Fibroblast of lung (primary cell): ENCODE measurements at regions not wholly inside any gene's neighbourhood (a gene's known extent, or its start where the extent isn't known, plus 50 kb on each side); places are given as distances from the start of the nearest gene placed in this dataset.

Experiments used
- DNase-seq, 2 donors: peaks; one replicate each; pipeline versions ENCODE4 v3.0.0 to v3.0.0-alpha.2; 2010; ENCODE audit warnings: low read depth in 2 of 2
- H2AFZ ChIP-seq: 2 replicates; pipeline ENCODE4 v1.5.1; 2012; ENCODE audit warnings: low read length, control low read depth, inconsistent platforms
- H3K27ac ChIP-seq: 2 replicates; pipeline ENCODE4 v1.5.1; 2011; ENCODE audit warnings: low read length, control low read depth; ENCODE audit not compliant: insufficient read depth
- H3K27me3 ChIP-seq: 2 replicates; pipeline ENCODE4 v1.5.1; 2011; ENCODE audit warnings: mild to moderate bottlenecking, low read length; ENCODE audit not compliant: control insufficient read depth, insufficient read depth
- H3K36me3 ChIP-seq: 2 replicates; pipeline ENCODE4 v1.5.1; 2011; ENCODE audit warnings: low read length; ENCODE audit not compliant: control insufficient read depth, insufficient read depth
- H3K4me1 ChIP-seq: 2 replicates; pipeline ENCODE4 v1.5.1; 2011; ENCODE audit warnings: low read length; ENCODE audit not compliant: control insufficient read depth, insufficient read depth; ENCODE audit errors: extremely low read depth
- H3K4me2 ChIP-seq: 2 replicates; pipeline ENCODE4 v1.5.1; 2011; ENCODE audit warnings: low read length, control low read depth; ENCODE audit not compliant: insufficient read depth; ENCODE audit errors: extremely low read depth
- H3K4me3 ChIP-seq, 4 experiments: fragments of 200-600 bp in 1 of 4; sonication (generic) in 1 of 4; replicated peaks in 1 of 4; 2 replicates each; pipeline ENCODE4 v1.5.1; 2011 to 2016; ENCODE audit warnings: low read length in 4 of 4, low read depth in 3 of 4, mild to moderate bottlenecking in 3 of 4, control low read depth in 2 of 4, inconsistent platforms in 1 of 4, mixed read lengths in 1 of 4; ENCODE audit not compliant: insufficient read depth in 1 of 4; ENCODE audit errors: control extremely low read depth in 1 of 4
- H3K79me2 ChIP-seq: 2 replicates; pipeline ENCODE4 v1.5.1; 2012; ENCODE audit warnings: mild to moderate bottlenecking, low read length, inconsistent platforms; ENCODE audit not compliant: control insufficient read depth, insufficient read depth
- H3K9ac ChIP-seq: 2 replicates; pipeline ENCODE4 v1.5.1; 2011; ENCODE audit warnings: mild to moderate bottlenecking, low read length, control low read depth; ENCODE audit not compliant: insufficient read depth
- H3K9me3 ChIP-seq: 2 replicates; pipeline ENCODE4 v1.5.1; 2012; ENCODE audit warnings: low read depth, low read length; ENCODE audit not compliant: control insufficient read depth, insufficient read depth
- H4K20me1 ChIP-seq: 2 replicates; pipeline ENCODE4 v1.5.1; 2011; ENCODE audit warnings: low read length; ENCODE audit not compliant: control insufficient read depth, insufficient read depth; ENCODE audit errors: extremely low read depth
- EZH2 ChIP-seq: IDR thresholded peaks from 2 replicates; pipeline ENCODE4 v1.5.1; 2012; ENCODE audit warnings: low read length, control low read depth, mild to moderate bottlenecking; ENCODE audit errors: missing control alignments
- TF ChIP-seq, protein P1 (sequence below), 2 donors: IDR thresholded peaks in 1 of 2; conservative IDR thresholded peaks in 1 of 2; 1 replicate in 1 of 2; 2 replicates in 1 of 2; pipeline ENCODE4 v1.5.1; 2011 to 2012; ENCODE audit warnings: low read length in 2 of 2, control low read depth in 1 of 2, inconsistent platforms in 1 of 2, low read depth in 1 of 2, mild to moderate bottlenecking in 1 of 2

- TF ChIP-seq, protein P1, sequence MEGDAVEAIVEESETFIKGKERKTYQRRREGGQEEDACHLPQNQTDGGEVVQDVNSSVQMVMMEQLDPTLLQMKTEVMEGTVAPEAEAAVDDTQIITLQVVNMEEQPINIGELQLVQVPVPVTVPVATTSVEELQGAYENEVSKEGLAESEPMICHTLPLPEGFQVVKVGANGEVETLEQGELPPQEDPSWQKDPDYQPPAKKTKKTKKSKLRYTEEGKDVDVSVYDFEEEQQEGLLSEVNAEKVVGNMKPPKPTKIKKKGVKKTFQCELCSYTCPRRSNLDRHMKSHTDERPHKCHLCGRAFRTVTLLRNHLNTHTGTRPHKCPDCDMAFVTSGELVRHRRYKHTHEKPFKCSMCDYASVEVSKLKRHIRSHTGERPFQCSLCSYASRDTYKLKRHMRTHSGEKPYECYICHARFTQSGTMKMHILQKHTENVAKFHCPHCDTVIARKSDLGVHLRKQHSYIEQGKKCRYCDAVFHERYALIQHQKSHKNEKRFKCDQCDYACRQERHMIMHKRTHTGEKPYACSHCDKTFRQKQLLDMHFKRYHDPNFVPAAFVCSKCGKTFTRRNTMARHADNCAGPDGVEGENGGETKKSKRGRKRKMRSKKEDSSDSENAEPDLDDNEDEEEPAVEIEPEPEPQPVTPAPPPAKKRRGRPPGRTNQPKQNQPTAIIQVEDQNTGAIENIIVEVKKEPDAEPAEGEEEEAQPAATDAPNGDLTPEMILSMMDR (conservative IDR thresholded peaks at IDR 0.05 in 1 of 2, IDR thresholded peaks at IDR 0.05 in 1 of 2; ENCODE audit: low read depth in 1 of 2, low read length in 2 of 2): no peak
- TF ChIP-seq EZH2: no peak
- no peak overlapping the region for H2AFZ ChIP-seq
- H3K27ac ChIP-seq: no peak overlapping the region
- H4K20me1 ChIP-seq: no peaks in the 10 kb centered on the region
- no peaks in the 10 kb centered on the region for H3K9me3 ChIP-seq
- H3K9ac ChIP-seq: no peak overlapping the region
- H3K4me1 ChIP-seq: no peaks in the 10 kb centered on the region
- H3K79me2 ChIP-seq: no peaks in the 10 kb centered on the region
- H3K4me2 ChIP-seq: no peak overlapping the region
- no peak overlapping the region for H3K4me3 ChIP-seq
- H3K36me3 ChIP-seq: no peaks in the 10 kb centered on the region
- H3K27me3 ChIP-seq: no peaks in the 10 kb centered on the region
- no peak for DNase-seq
Measured at GRCh38 chr9:89696780-89697179, 92.0 kb downstream of the GADD45G start.

GRCh38 chr9:89697553-89697952, 92.7 kb downstream of the GADD45G start:
- Histone ChIP-seq H3K4me1 (no peaks in the 10 kb centered on the region), H3K36me3 (no peaks in the 10 kb centered on the region), H3K27ac (no peak overlapping the region), H3K9ac (no peak overlapping the region), H4K20me1 (no peaks in the 10 kb centered on the region), H2AFZ (no peak overlapping the region), H3K79me2 (no peaks in the 10 kb centered on the region), H3K4me3 (no peak overlapping the region), H3K27me3 (no peaks in the 10 kb centered on the region), H3K4me2 (no peak overlapping the region), H3K9me3 (no peaks in the 10 kb centered on the region)
- DNase-seq: no peak
- TF ChIP-seq, protein P1 (conservative IDR thresholded peaks at IDR 0.05 in 1 of 2, IDR thresholded peaks at IDR 0.05 in 1 of 2; ENCODE audit: low read depth in 1 of 2, low read length in 2 of 2): no peak
- TF ChIP-seq EZH2: no peak

DNA sequence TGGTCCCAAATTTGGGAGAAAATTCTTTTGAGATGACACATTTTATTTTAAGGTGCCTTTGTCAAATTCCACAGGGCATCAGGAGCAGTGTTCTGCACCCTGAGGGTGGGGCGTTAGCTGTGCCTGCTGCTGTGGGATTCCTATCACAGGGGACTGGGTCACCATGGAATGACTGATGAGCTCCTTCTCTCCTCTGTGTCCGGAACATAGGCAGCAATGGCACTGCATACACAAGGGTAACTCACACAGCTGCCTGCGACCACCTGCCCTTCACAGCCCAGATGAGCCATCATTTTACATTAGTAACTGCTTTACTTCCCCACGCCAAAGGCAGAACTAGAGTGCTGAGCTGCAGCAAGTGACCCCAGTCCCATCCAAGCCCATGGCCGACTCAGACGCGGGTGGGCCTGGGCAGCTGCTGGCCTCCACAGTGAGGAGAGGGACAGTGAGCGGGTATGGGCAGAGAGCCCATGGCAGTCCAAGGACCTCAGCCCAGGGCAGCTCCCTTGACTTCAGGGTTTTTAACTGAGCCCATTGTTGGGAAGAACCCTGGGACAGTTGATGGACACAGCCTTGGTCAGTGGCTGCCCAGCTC, 93.7 kb downstream of the GADD45G start:
- Histone ChIP-seq H4K20me1 (no peaks in the 10 kb centered on the region), H3K9me3 (no peaks in the 10 kb centered on the region), H3K4me3 (no peak overlapping the region), H3K4me1 (no peaks in the 10 kb centered on the region), H3K4me2 (no peak overlapping the region), H3K79me2 (no peaks in the 10 kb centered on the region), H3K27ac (no peak overlapping the region), H3K36me3 (no peaks in the 10 kb centered on the region), H3K9ac (no peak overlapping the region), H2AFZ (no peak overlapping the region), H3K27me3 (no peaks in the 10 kb centered on the region)
- DNase-seq: no peak
- TF ChIP-seq, protein P1 (conservative IDR thresholded peaks at IDR 0.05 in 1 of 2, IDR thresholded peaks at IDR 0.05 in 1 of 2; ENCODE audit: low read depth in 1 of 2, low read length in 2 of 2): no peak
- no peak for TF ChIP-seq EZH2
